SK-N-SH treated with all-trans-retinoic acid at 6 μM for 48 hours (cell line): ENCODE measurements at regions not wholly inside any gene's neighbourhood (a gene's known extent, or its start where the extent isn't known, plus 50 kb on each side); places are given as distances from the start of the nearest gene placed in this dataset.

Experiments used
- ESRRG ChIP-seq: fragments of 250-450 bp; sonication (Bioruptor Pico); IDR thresholded peaks from 2 replicates; pipeline ENCODE4 v1.6.1; 2021; ENCODE audit warnings: mild to moderate bottlenecking
- ZFP30 ChIP-seq: fragments of 450-650 bp; formaldehyde crosslinking; IDR thresholded peaks from 2 replicates; pipeline ENCODE4 v1.5.0; 2022; ENCODE audit warnings: mild to moderate bottlenecking, moderate library complexity

GRCh38 chr5:130643321-130643720, 521.7 kb downstream of the HINT1 start:
- TF ChIP-seq ZFP30 (no peak), ESRRG (CRISPR knock-in tag) (no peak)
